ENCODE measurements at regions not wholly inside any gene's neighbourhood (a gene's known extent, or its start where the extent isn't known, plus 50 kb on each side); places are given as distances from the start of the nearest gene placed in this dataset.

GRCh38 chr9:117528225-117528624, 113.4 kb upstream of the ASTN2 start:
- TF ChIP-seq, protein P1, sequence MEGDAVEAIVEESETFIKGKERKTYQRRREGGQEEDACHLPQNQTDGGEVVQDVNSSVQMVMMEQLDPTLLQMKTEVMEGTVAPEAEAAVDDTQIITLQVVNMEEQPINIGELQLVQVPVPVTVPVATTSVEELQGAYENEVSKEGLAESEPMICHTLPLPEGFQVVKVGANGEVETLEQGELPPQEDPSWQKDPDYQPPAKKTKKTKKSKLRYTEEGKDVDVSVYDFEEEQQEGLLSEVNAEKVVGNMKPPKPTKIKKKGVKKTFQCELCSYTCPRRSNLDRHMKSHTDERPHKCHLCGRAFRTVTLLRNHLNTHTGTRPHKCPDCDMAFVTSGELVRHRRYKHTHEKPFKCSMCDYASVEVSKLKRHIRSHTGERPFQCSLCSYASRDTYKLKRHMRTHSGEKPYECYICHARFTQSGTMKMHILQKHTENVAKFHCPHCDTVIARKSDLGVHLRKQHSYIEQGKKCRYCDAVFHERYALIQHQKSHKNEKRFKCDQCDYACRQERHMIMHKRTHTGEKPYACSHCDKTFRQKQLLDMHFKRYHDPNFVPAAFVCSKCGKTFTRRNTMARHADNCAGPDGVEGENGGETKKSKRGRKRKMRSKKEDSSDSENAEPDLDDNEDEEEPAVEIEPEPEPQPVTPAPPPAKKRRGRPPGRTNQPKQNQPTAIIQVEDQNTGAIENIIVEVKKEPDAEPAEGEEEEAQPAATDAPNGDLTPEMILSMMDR (IDR thresholded peaks at IDR 0.05) = no peak
- no peak for TF ChIP-seq POLR2AphosphoS5 (IDR thresholded peaks at IDR 0.05; ENCODE audit: insufficient read depth in 1 of 2, low read depth in 1 of 2)
- no peak for TF ChIP-seq POLR2A (IDR thresholded peaks at IDR 0.05)
